OCI-LY7 (cell line): ENCODE measurements at regions not wholly inside any gene's neighbourhood (a gene's known extent, or its start where the extent isn't known, plus 50 kb on each side); places are given as distances from the start of the nearest gene placed in this dataset.

Experiments used
- BruUV-seq: library from RNA; stranded (reverse); fragments of 400-500 nt; replicated peaks from 2 replicates; lab custom pipeline; 2021; lab: Mats Ljungman, UMichigan
- CTCF ChIA-PET: fragments of 300-600 bp; sonication (Branson Sonifier 250); formaldehyde crosslinking; loops from one replicate; lab custom pipeline; 2022; ENCODE audit warnings: antibody characterized with exemption; ENCODE audit not compliant: unreplicated experiment; lab: Charles Lee
- POLR2A ChIA-PET: fragments of 300-600 bp; sonication (Branson Sonifier 250); formaldehyde crosslinking; loops from one replicate; lab custom pipeline; 2022; ENCODE audit warnings: antibody characterized with exemption; lab: Charles Lee
- DNase-seq: peaks from one replicate; pipeline ENCODE4 v3.0.0-alpha.2; 2015; ENCODE audit warnings: low spot score
- H2AFZ ChIP-seq: fragments of 200-600 bp; sonication (generic), shearing (Covaris generic); 2 replicates; pipeline ENCODE4 v1.6.1; 2014; ENCODE audit warnings: mild to moderate bottlenecking, antibody characterized with exemption, low read length, moderate library complexity
- H3K27ac ChIP-seq: fragments of 200-600 bp; sonication (generic); 2 replicates; pipeline ENCODE4 v1.5.1; 2014; ENCODE audit warnings: mixed run types, low read depth, mild to moderate bottlenecking, moderate library complexity, low read length, inconsistent platforms; ENCODE audit not compliant: poor library complexity, severe bottlenecking
- H3K36me3 ChIP-seq: fragments of 200-600 bp; sonication (generic); 2 replicates; pipeline ENCODE4 v1.6.1; 2014; ENCODE audit warnings: mild to moderate bottlenecking, antibody characterized with exemption, low read length, moderate library complexity, mixed read lengths; ENCODE audit not compliant: insufficient read depth
- H3K4me1 ChIP-seq: fragments of 200-600 bp; sonication (generic); 2 replicates; pipeline ENCODE4 v1.5.1; 2014; ENCODE audit warnings: mild to moderate bottlenecking, low read length; ENCODE audit not compliant: insufficient read depth, poor library complexity, severe bottlenecking
- H3K4me2 ChIP-seq: fragments of 200-600 bp; sonication (generic); 2 replicates; pipeline ENCODE4 v1.6.1; 2014; ENCODE audit warnings: mild to moderate bottlenecking, low read length
- H3K4me3 ChIP-seq: fragments of 200-600 bp; sonication (generic); 2 replicates; pipeline ENCODE4 v1.5.1; 2014; ENCODE audit warnings: mild to moderate bottlenecking, low read depth, low read length; ENCODE audit not compliant: poor library complexity, severe bottlenecking
- H3K79me2 ChIP-seq: fragments of 200-600 bp; sonication (generic); 2 replicates; pipeline ENCODE4 v1.6.1; 2016; ENCODE audit warnings: low read depth, mild to moderate bottlenecking, low read length, moderate library complexity, mixed read lengths; ENCODE audit not compliant: insufficient read depth
- H3K9me2 ChIP-seq: fragments of 200-600 bp; sonication (generic); 2 replicates; pipeline ENCODE4 v1.6.1; 2016; ENCODE audit warnings: mild to moderate bottlenecking, low read length, mixed read lengths; ENCODE audit not compliant: insufficient read depth
- H3K9me3 ChIP-seq: fragments of 200-600 bp; sonication (generic); 2 replicates; pipeline ENCODE4 v1.6.1; 2014; ENCODE audit warnings: mild to moderate bottlenecking, mixed run types, low read length, mixed read lengths
- H4K20me1 ChIP-seq: fragments of 200-600 bp; sonication (generic); 2 replicates; pipeline ENCODE4 v1.6.1; 2014; ENCODE audit warnings: mild to moderate bottlenecking, antibody characterized with exemption, low read length, moderate library complexity, mixed read lengths; ENCODE audit not compliant: insufficient read depth
- CTCF ChIP-seq: fragments of 200-600 bp; sonication (generic); conservative IDR thresholded peaks from 2 replicates; pipeline ENCODE4 v1.5.1; 2014; ENCODE audit warnings: mild to moderate bottlenecking, antibody characterized with exemption, low read length, moderate library complexity, mixed read lengths
- EZH2phosphoT487 ChIP-seq: fragments of 200-600 bp; sonication (generic); IDR thresholded peaks from 2 replicates; pipeline ENCODE4 v1.6.1; 2018; ENCODE audit warnings: low read depth, borderline replicate concordance, mild to moderate bottlenecking, mixed run types, antibody characterized with exemption, low read length, moderate library complexity, mixed read lengths
- intact Hi-C: fragments of 100-400 bp; cut with micrococcal nuclease; formaldehyde crosslinking; loops from one replicate; pipeline ENCODE4 v1.10.0; 2022; ENCODE audit not compliant: unreplicated experiment

DNA sequence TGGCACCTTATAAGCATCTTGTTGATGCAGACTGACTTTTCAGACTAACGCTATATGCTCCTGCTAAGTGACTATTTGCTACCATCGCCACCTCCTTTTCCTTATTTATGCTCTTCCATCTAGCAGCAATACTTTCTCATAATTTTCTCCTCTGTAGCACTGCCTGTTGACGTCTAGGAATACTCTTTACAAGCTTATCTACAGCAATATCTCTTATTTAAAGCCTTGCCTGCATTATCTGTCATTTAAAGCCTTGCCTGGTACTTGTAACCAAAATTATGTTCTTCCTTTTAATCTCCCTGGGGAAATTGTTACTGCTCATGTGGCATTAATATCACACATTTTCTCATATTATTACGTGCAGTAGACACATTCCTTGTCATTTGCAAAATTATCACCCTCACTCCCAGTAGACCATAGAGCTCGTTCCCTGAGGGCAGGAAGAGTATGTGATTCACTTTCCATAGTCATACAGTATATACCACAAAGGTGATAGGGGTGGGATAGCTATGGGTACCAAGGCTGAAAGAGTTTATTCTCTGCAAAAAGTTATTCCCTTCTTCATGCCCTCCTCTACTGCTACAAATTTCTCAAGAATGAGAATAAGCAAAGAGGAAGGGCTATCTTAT lies 359.7 kb upstream of the PCDH15 start:
- no peaks in the 10 kb centered on the region for H4K20me1 ChIP-seq
- ChIA-PET CTCF (no interaction called here), POLR2A (no interaction called here)
- BruUV-seq, result no TSS peak
- H3K9me3 ChIP-seq, result no peaks in the 10 kb centered on the region
- no peaks in the 10 kb centered on the region for H3K79me2 ChIP-seq
- no peak overlapping the region for H3K27ac ChIP-seq
- H3K4me2 ChIP-seq, result no peak overlapping the region
- DNase-seq, result no peak
- H3K9me2 ChIP-seq, result no peaks in the 10 kb centered on the region
- TF ChIP-seq EZH2phosphoT487 (no peak), CTCF (no peak)
- H3K4me3 ChIP-seq, result no peak overlapping the region
- no peaks in the 10 kb centered on the region for H3K36me3 ChIP-seq
- H3K4me1 ChIP-seq, result no peaks in the 10 kb centered on the region
- H2AFZ ChIP-seq, result no peak overlapping the region
- intact Hi-C loops, result no loop called here

DNA sequence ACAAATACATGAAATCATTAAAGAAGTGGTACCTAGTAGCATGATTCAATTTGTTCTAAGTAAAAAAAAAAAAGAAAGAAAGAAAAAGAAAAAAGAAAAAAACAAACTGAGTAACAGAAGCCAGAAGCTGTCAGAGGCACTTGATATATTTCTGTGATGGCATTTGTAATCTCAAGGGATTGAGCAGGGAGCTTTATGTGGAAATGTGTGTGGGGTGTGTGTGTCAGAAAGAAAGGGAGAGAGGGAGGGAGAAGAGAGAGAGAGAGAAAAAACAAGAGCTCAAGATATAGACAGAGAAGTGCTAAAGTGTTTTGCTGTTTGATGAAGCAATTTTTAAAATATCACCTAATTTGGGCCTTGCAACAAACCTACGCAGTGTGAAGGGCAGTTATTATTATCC lies 357.6 kb upstream of the PCDH15 start:
- Histone ChIP-seq H3K4me1 (no peaks in the 10 kb centered on the region), H2AFZ (no peak overlapping the region), H3K4me2 (no peak overlapping the region), H3K79me2 (no peaks in the 10 kb centered on the region), H3K27ac (no peak overlapping the region), H4K20me1 (no peaks in the 10 kb centered on the region), H3K4me3 (no peak overlapping the region), H3K9me2 (no peaks in the 10 kb centered on the region), H3K9me3 (no peaks in the 10 kb centered on the region), H3K36me3 (no peaks in the 10 kb centered on the region)
- TF ChIP-seq EZH2phosphoT487, result no peak
- TF ChIP-seq CTCF, result no peak
- ChIA-PET CTCF (no interaction called here), POLR2A (interaction anchor here (0.7 kb wide), 1 partner anchor 71 kb away, joined by 3 read pairs; no protein-coding TSS in a partner anchor)
- DNase-seq, result no peak
- intact Hi-C loops, result no loop called here
- BruUV-seq, result no TSS peak

DNA sequence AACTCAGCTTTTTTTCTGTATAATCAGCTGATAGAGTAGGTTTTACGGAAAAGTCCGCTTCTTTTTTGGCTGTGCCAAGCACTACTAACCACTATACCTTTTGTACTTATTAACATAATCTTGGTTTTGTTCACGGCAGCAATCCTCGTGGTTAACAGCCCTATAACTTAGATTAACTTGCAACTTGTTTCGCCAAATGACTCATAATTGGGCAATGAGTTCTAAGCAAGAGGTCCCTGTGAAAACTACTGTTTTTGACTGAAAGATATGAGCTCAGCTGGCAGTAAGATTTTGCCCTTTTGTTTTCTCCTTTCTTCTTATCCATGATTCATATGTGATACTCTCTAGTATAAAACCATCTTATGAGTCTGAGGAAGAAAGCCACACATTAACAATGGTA lies 345.0 kb upstream of the PCDH15 start:
- Histone ChIP-seq H3K36me3 (no peaks in the 10 kb centered on the region), H3K4me3 (no peak overlapping the region), H3K27ac (no peak overlapping the region), H3K9me3 (no peaks in the 10 kb centered on the region), H4K20me1 (no peaks in the 10 kb centered on the region), H2AFZ (no peak overlapping the region), H3K4me1 (no peaks in the 10 kb centered on the region), H3K4me2 (no peak overlapping the region), H3K9me2 (no peaks in the 10 kb centered on the region), H3K79me2 (no peaks in the 10 kb centered on the region)
- intact Hi-C loops, result no loop called here
- DNase-seq, result no peak
- CTCF ChIA-PET, result no interaction called here
- no peak for TF ChIP-seq CTCF
- no peak for TF ChIP-seq EZH2phosphoT487
- BruUV-seq, result no TSS peak
- POLR2A ChIA-PET, result no interaction called here
